Pulmonary artery endothelial cell (primary cell): ENCODE measurements at regions not wholly inside any gene's neighbourhood (a gene's known extent, or its start where the extent isn't known, plus 50 kb on each side); places are given as distances from the start of the nearest gene placed in this dataset.

Source experiments
- DNase-seq: peaks from one replicate; pipeline ENCODE4 v3.0.0-alpha.2; 2011; ENCODE audit warnings: low read depth, low spot score

DNA sequence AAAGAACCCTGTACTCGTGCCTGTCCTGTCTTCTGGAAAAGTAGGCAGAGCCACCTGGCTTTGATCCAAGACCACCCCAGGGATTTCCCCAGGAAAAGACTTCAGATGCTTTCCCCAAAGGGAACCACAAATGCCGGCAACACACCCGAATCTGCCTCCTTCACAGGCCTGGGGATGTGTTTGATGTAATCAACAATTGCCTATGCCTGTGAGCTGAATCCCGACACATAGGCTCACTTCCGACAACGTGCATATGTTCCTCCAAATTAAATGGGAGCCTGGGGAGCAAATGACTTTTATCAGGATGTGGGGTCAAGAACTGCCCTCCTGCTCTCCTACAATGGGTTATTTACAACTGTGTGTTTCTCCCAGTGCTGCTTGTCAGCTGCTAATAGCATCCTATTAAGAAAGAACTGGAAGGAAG, 535.2 kb upstream of the CDH11 start:
- DNase-seq: no peak

DNA sequence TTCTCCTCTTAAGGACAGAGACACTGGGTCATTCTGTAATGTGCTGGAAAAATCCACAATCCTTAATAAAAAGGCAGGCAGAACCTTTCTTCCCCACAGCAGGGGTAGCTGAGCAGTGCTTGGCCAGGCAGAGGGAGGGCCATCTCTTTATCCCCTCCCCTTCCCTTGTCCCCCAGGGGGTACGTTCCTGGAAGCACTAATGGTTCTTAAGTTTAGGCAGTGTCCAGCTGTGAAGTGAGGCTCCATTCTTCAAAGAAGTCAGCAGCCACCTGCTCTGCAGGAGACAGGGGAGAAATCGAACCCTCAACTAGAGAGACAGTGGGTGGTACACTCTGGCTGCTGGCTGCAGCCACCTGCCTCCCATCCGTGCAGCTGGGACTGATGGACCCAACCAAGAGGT, 533.9 kb upstream of the CDH11 start:
- DNase-seq: no peak

DNA sequence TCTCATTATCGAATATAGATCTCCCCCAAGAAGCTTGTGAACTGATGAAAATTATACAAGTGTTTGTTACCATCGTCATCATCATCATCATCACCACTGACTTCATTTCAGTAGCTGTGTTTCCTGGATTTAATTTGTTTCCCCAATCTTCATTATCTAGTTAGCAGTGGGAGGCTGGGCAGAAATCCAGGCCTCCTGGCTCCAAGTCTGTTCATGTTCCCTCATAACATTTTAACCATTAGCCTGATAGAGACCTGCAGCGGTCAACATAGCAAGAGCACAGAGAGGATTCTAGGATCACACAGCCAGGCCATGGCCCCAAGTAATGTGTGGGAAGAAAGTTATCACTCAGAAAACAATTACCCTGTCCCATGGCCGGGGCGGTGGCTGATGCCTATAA, 526.2 kb upstream of the CDH11 start:
- no peak for DNase-seq

DNA sequence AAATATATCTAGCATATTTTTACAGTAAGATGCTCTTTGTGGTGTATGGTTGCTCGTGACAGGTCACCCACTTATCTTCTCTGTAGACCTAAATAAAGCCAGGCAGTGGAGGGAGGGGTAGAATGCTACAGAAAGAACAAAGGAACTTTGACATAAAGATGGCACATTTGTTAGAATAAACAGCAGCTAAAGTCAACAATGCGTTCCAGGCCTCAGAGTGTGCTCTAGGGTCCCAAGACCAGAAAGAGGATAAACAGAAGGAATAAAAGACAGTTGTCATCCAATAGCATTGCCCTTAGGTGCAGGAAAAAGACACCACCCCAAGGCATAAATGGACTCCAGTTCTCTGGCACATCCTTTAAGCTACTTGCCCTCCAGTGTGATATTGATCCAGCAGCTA, 523.0 kb upstream of the CDH11 start:
- DNase-seq: no peak

GRCh38 chr16:65641762-65642289, 520.0 kb upstream of the CDH11 start:
- no peak for DNase-seq

DNA sequence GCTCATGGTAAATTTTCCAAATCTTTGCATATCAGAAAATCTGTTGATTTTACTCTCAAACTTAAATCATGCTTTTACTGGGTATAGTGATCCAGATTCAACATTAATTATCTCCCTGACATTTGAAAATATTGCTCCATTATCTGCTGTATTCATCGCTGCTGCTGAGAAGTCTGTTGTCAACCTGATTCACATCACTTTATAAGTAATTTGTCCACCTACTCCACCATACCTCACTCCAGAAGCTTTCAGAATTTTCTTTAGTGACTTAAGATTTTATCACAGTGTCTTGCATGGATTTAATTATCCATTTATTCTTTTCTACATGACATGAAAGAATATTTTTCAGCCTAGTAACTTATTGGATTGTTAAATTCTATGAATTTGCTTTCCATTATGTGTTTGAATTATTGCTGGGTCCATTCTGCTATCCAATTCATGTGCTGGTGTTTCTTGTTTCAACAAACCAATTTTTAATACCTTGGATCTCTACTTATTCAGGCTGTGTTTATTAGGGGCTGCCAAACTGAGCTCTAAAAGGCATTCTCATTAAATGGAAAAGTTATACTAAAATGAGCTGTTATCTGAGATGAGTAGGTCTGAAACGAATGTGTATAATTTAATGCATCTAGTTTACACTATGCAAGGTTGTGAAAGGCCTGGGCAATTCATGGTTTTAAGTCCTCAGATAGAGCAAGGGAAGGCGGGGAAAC, 519.3 kb upstream of the CDH11 start:
- DNase-seq: no peak

DNA sequence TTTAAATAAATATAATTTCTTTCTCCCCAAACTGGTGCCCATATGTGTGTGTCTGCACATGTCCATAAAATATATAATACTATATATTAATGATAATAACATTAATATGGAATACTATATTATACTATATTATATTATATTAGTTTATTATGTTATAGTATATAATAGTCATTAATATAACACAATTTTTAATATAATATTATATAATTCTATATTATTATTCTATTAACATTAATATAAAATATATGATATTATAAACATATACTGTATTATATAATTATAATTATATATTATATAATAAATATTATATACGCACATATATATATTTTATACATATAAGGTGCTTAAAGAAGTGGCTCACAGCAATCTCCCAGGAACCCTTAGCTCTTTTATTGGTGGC, 513.0 kb upstream of the CDH11 start:
- no peak for DNase-seq

GRCh38 chr16:65634291-65634690, 512.4 kb upstream of the CDH11 start:
- no peak for DNase-seq

- DNase-seq: no peak
Observed at GRCh38 chr16:65624666-65625065, 502.8 kb upstream of the CDH11 start.

GRCh38 chr16:65624229-65624628, 502.4 kb upstream of the CDH11 start:
- no peak for DNase-seq

DNA sequence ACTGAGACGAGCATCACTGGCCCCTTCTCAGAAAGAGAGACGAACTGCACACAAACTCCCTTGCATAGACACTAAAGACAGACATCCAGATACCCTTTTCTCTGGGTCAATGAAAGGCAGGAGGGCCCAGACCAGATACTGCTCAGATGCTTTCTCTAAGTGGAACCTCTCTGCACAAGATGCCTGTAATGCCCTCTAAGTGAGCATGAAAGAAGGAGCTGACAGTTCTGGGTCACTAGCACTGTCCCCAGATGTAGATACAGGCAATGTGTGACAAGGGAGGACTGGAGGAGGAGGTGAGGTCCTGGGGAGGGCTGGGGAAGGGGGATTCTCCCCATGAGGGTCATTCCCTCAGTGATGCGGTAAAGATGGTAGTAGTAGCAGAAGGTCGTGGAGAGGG, 501.0 kb upstream of the CDH11 start:
- DNase-seq: no peak

- DNase-seq: no peak
Observed at GRCh38 chr16:65622151-65622550, 500.3 kb upstream of the CDH11 start.

DNA sequence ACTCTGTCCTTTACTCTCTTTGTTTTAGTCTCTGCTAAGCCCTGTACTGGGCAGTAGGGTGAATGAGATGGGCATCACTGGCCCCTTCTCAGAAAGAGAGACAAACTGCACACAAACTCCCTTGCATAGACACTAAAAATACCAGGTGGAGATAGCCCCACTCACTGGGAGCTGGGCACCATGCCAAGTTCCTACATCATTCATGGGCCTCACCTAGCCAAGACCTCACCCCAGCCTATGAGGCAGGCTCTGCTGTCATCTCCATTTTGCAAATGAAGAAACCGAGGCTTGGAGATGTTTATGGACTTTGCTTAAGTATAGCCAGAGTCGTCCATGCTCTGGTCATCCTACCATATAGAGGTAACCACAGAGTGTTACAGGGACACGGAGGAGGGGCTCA, 499.8 kb upstream of the CDH11 start:
- no peak for DNase-seq

- no peak for DNase-seq
Observed at GRCh38 chr16:65619606-65620005, 497.7 kb upstream of the CDH11 start.

DNA sequence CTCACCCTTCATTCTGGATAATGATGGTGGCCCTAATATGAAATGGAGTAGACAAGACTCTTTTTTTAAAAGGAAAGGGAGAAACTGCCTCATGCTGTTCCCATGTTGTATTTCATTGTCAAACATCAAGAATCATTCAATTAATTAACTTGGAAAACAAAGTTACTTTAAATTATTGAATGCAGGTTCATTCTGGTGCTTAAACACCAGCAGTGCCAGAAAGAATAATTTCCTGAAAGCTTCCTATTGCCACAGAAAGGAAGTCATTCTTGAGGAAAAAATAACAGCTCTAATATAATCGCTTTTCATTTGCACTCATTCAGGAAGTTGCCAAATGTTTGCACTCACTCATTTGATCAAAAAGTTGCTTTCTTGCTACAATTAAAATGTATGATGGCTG, 497.1 kb upstream of the CDH11 start:
- DNase-seq: no peak

- DNase-seq: no peak
Observed at GRCh38 chr16:65618333-65618732, 496.5 kb upstream of the CDH11 start.

DNA sequence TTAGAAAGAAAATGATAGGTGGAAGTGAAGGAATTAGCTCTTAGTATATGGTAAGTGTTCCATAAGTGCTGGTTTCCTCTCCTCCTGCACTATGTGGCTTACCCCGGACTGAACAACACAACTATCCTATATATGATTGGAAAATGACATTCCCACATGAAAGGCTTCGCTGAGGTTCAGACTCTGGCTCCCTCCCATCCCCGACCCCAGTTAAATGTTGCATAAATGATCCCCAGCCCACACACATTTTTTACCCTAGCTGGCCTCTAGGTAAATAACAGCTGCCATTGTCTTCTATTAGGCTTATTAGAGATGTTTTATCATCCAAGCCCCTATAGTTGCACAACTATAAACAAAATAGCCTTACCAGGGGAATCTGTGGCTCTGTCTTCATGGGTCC, 495.6 kb upstream of the CDH11 start:
- DNase-seq: no peak

- DNase-seq: no peak
Observed at GRCh38 chr16:65608455-65608854, 486.6 kb upstream of the CDH11 start.

DNA sequence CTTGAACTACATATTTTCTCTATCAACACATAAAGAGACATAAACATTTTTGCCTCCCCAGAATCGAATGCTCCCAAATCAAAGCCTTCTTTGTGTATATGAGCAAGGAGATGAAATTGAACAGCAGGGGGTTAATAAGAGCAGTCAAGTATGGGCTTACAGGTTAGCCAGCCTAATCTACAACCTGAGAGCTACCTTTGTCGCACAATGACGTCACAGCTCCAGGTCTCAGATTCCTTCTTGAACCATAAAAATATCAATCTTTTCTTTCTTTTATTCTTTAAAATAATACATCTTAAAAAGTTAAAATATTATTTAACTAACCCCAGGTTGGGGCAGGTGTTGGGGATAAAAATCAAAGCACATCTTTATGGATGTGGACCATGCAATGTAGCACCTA, 482.9 kb upstream of the CDH11 start:
- no peak for DNase-seq

GRCh38 chr16:65601781-65602180, 479.9 kb upstream of the CDH11 start:
- DNase-seq: no peak

- no peak for DNase-seq
Observed at GRCh38 chr16:65600629-65601028, 478.8 kb upstream of the CDH11 start.

DNA sequence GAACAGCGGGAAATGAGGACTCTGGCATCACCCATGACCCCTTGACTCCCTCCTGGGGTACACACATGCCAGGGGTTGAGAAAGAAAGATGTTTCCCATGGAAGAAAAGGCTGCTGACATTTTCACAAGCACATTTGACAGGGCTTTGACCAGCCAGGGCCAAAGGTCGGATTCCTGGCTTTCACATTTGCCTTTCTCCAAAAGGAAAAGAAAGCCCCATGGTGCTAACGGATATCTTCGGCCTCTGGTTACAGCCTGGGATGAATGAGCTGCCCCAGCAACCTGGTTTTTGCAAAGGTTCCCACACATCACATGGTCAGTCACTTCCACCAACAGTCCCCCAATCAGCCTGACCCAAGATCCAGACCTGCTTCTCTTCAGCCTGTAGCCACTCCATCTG, 478.2 kb upstream of the CDH11 start:
- DNase-seq: no peak

DNA sequence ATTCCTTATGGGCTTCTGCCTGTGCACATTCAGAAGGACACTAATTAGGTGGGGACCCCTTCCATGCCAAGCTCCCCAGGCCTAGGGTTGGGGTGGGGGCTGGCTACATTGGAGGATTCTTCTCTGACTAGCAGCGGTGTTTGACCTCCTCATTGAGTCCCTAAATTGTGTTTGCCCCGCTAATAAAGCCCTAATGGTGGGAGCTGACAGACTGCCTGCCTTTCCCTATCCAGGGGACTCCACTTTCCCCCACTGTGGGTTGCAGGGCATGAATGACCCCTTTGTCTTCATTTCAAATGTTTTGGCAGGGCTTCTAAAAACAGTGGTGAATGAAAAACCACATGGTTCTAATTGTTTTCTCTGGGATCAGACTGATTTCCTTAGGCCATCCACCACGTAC, 476.8 kb upstream of the CDH11 start:
- no peak for DNase-seq

DNA sequence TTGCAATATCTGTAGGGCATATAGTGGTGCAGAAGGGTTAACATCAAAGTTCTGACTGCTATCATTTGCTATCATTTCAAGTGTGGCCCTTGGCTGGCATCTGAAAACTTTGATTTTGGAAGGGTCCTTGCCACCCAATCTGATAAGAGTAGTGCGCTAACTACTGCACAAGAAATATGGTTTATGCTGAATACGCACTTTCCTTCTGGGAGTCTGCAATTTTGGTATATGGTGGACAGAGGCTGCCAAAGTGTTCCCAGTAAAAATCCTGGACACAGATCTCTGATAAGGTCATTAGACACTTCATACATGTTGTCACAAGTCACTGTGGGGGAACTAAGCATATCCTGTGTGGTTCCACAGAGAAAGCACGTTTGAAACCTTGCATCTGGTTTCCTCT, 461.6 kb upstream of the CDH11 start:
- no peak for DNase-seq
